ENCODE measurements at regions not wholly inside any gene's neighbourhood (a gene's known extent, or its start where the extent isn't known, plus 50 kb on each side); places are given as distances from the start of the nearest gene placed in this dataset.

- DNase-seq, result no peak
Measured at GRCh38 chr6:134706806-134707205, 243.1 kb downstream of the ALDH8A1 start.

- no peak for DNase-seq
Measured at GRCh38 chr6:134706153-134706552, 243.7 kb downstream of the ALDH8A1 start.

- DNase-seq, result no peak
Measured at GRCh38 chr6:134703206-134703605, 246.7 kb downstream of the ALDH8A1 start.

- DNase-seq, result no peak
Measured at GRCh38 chr6:134702279-134702678, 247.6 kb downstream of the ALDH8A1 start.

GRCh38 chr6:134701301-134701700, 248.6 kb downstream of the ALDH8A1 start:
- DNase-seq, result no peak

- DNase-seq, result no peak
Measured at GRCh38 chr6:134698228-134698627, 251.7 kb downstream of the ALDH8A1 start.

GRCh38 chr6:134692008-134692407, 257.9 kb downstream of the ALDH8A1 start:
- no peak for DNase-seq

- no peak for DNase-seq
Measured at GRCh38 chr6:134691180-134691579, 258.7 kb downstream of the ALDH8A1 start.

GRCh38 chr6:134690048-134690447, 259.9 kb downstream of the ALDH8A1 start:
- DNase-seq, result no peak

GRCh38 chr6:134689641-134690040, 260.3 kb downstream of the ALDH8A1 start:
- DNase-seq, result no peak

- DNase-seq, result no peak
Measured at GRCh38 chr6:134689177-134689576, 260.7 kb downstream of the ALDH8A1 start.

- no peak for DNase-seq
Measured at GRCh38 chr6:134686071-134686470, 263.8 kb downstream of the ALDH8A1 start.

GRCh38 chr6:134684423-134684795, 265.5 kb downstream of the ALDH8A1 start:
- no peak for DNase-seq

GRCh38 chr6:134683783-134684422, 266.0 kb downstream of the ALDH8A1 start:
- no peak for DNase-seq

GRCh38 chr6:134680433-134680832, 269.5 kb downstream of the ALDH8A1 start:
- no peak for DNase-seq

GRCh38 chr6:134680021-134680420, 269.9 kb downstream of the ALDH8A1 start:
- no peak for DNase-seq

- no peak for DNase-seq
Measured at GRCh38 chr6:134678436-134678889, 271.4 kb downstream of the ALDH8A1 start.

GRCh38 chr6:134676307-134677281, 273.3 kb downstream of the ALDH8A1 start:
- DNase-seq, result no peak

- no peak for DNase-seq
Measured at GRCh38 chr6:134675110-134676054, 274.5 kb downstream of the ALDH8A1 start.

GRCh38 chr6:134674562-134674961, 275.3 kb downstream of the ALDH8A1 start:
- DNase-seq, result no peak

GRCh38 chr6:134669485-134669884, 280.4 kb downstream of the ALDH8A1 start:
- DNase-seq, result no peak

- DNase-seq, result no peak
Measured at GRCh38 chr6:134667111-134667510, 282.8 kb downstream of the ALDH8A1 start.

GRCh38 chr6:134666125-134666524, 283.8 kb downstream of the ALDH8A1 start:
- DNase-seq, result no peak

All from T-helper 9 cell (primary cell).